ENCODE measurements at regions not wholly inside any gene's neighbourhood (a gene's known extent, or its start where the extent isn't known, plus 50 kb on each side); places are given as distances from the start of the nearest gene placed in this dataset.

DNA sequence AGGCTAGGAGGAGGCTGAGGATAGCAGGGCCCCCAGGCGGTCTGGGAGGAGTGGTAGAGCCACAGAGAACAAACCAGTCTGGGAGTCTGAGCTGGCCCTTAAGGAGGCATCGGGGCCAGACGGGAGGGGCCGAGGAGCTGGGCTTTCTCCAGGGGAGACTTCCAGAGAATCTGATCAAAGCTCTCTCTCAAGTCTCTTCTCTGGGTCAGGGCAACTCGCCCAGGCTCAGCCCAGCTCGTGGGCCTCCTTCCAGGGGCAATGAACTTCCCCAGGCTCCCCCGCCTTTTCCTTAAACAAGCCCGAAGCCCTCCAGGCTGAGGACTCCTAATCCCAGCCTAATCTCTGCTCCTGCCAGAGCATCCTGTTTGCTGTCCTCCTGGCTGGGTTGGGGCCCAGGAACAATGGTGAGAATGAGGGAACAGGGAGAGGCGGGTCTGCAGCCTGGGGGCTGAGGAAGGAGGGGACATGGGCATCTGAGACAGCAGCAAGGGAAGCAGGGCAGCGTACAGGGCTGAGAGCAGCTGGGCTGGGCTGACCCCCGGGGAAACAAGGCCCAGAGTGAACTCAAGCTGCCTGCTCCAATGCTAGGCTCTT lies 173.6 kb downstream of the ANKRD60 start:
- no peaks in the 10 kb centered on the region for H3K9me3 ChIP-seq (replicated peaks; ENCODE audit: low read length)
- no peak overlapping the region for H3K9ac ChIP-seq (ENCODE audit: low read depth, low read length)
- H3K4me3 ChIP-seq (ENCODE audit: low read length): no peak overlapping the region
- H3K4me2 ChIP-seq (ENCODE audit: low read length): no peak overlapping the region
- no peaks in the 10 kb centered on the region for H3K4me1 ChIP-seq (ENCODE audit: control insufficient read depth, insufficient read depth, low read length)
- peaks cover 26% of the 10 kb centered on the region for H3K27me3 ChIP-seq (ENCODE audit: control insufficient read depth, insufficient read depth, low read length)
- H3K36me3 ChIP-seq (ENCODE audit: insufficient read depth, low read length): no peaks in the 10 kb centered on the region

DNA sequence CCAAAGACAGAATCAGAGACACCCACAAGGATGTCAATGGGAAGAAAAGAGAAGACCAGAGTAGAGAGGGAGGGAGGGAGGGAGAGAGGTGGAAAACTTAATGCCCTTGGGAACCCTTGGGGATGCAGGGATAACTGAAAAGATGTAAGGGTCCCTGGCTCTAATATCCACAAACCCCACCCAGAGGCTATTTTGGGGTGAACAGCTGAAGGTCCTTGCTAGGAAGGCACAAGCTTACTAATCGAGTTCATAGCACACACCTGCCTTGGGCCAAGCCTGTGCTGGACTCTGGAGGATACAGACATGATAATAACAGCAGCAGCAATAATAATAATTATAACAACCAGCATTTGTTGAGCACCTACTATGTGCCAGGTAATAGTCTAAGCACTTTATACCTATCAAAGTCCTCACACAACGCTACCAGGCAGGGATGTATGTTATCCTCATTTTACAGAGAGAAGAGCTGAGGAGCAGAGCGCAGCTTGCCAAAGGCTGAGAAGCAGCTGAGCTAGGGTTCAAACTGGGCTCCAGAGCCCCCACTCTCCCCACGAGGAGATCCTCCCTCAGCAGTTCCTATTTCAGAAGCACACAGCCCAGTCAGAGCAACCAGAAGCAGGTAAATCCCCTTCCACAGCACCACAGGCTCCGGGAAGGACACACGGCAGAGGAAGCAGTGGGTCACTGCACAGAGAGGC lies 174.2 kb downstream of the ANKRD60 start:
- no peaks in the 10 kb centered on the region for H3K36me3 ChIP-seq (ENCODE audit: insufficient read depth, low read length)
- no peak overlapping the region for H3K4me3 ChIP-seq (ENCODE audit: low read length)
- H3K4me1 ChIP-seq (ENCODE audit: control insufficient read depth, insufficient read depth, low read length): no peaks in the 10 kb centered on the region
- H3K9me3 ChIP-seq (replicated peaks; ENCODE audit: low read length): no peaks in the 10 kb centered on the region
- no peak overlapping the region for H3K4me2 ChIP-seq (ENCODE audit: low read length)
- H3K27me3 ChIP-seq (ENCODE audit: control insufficient read depth, insufficient read depth, low read length): peaks cover 31% of the 10 kb centered on the region
- no peak overlapping the region for H3K9ac ChIP-seq (ENCODE audit: low read depth, low read length)

DNA sequence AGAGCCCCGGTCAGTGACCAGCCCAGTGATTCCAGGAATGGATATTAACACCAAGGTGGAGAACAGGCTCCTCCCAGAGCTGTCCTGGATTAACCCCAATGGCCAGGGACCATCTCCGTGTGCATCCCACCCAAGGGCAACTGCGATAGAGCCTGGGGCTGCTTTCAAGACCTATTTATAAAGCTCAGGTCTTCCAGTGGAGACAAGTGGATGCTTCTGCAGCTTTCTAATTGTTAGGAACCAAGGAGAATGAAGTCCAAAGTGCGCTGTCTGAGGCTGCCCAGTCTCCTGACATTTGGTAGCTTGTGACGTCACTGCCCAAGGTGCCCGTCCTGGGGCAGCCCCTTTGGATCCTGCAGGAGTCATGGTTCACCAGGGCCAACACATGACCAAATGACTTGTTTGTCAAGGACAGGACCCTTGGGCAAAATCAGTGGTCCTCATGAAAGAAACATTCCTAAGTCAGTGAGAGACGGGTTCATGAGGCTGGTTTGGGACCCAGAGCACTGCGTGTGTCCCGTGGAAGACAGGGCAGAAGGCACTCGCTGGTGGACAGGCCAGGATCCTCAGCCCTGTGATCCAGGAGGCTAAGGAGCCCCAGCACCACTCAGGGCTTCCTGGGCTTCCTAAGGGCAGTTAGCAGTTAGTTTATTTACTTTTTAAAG lies 174.9 kb downstream of the ANKRD60 start:
- Histone ChIP-seq H3K4me3 (ENCODE audit: low read length) (no peak overlapping the region), H3K4me1 (ENCODE audit: control insufficient read depth, insufficient read depth, low read length) (no peaks in the 10 kb centered on the region), H3K9me3 (replicated peaks; ENCODE audit: low read length) (no peaks in the 10 kb centered on the region), H3K9ac (ENCODE audit: low read depth, low read length) (no peak overlapping the region), H3K36me3 (ENCODE audit: insufficient read depth, low read length) (no peaks in the 10 kb centered on the region), H3K4me2 (ENCODE audit: low read length) (no peak overlapping the region), H3K27me3 (ENCODE audit: control insufficient read depth, insufficient read depth, low read length) (peaks cover 25% of the 10 kb centered on the region)

DNA sequence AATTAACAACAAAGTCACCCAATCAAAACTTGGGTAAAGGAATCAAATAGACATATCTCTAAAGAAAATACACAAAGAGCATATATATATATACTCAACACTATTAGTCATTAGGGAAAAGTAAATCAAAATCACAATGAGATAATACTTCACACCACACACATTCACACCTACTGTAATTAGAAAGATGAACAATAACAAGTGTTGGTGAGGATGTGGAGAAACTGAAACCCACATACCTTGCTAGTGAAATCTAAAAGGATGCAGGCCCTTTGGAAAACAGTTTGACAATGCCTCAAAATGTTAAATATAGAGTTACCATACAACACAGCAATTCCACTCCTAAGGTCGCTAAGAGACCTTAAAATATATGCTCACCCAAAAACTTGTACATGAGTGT lies 177.1 kb downstream of the ANKRD60 start:
- H3K9me3 ChIP-seq (replicated peaks; ENCODE audit: low read length): no peaks in the 10 kb centered on the region
- H3K4me2 ChIP-seq (ENCODE audit: low read length): no peak overlapping the region
- H3K4me3 ChIP-seq (ENCODE audit: low read length): no peak overlapping the region
- H3K4me1 ChIP-seq (ENCODE audit: control insufficient read depth, insufficient read depth, low read length): no peaks in the 10 kb centered on the region
- H3K27me3 ChIP-seq (ENCODE audit: control insufficient read depth, insufficient read depth, low read length): peaks cover 19% of the 10 kb centered on the region
- H3K36me3 ChIP-seq (ENCODE audit: insufficient read depth, low read length): no peaks in the 10 kb centered on the region
- no peak overlapping the region for H3K9ac ChIP-seq (ENCODE audit: low read depth, low read length)

DNA sequence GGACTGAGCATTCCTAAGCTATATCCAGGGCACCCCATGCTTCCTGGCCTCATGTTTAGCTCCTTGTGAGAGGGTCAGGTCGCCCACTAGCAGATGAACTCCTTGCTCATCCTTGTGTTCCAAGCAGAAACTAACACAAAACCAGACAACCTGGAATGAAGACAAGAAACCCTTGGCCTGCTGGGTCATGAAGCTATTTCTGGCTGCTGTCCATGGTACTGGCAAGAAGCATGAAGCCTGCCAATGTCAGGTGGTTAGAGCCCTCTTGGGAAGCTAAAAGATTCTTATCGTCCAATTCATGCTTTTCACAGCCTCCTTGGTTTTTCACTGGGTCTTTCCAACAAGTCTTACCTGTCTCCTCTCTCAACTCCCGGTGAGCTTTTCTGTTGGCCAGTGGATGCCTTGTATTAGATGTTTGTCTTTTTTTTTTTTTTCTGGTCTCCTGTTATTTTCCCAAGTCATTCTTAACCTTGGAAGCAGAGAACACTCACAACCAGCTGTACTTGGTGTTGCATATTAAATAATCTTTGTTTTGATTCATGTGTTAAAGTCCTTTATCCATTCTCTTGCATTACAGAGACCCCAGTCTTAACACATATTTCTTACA lies 180.3 kb downstream of the ANKRD60 start:
- Histone ChIP-seq H3K36me3 (ENCODE audit: insufficient read depth, low read length) (no peaks in the 10 kb centered on the region), H3K4me2 (ENCODE audit: low read length) (no peak overlapping the region), H3K4me1 (ENCODE audit: control insufficient read depth, insufficient read depth, low read length) (no peaks in the 10 kb centered on the region), H3K4me3 (ENCODE audit: low read length) (no peak overlapping the region), H3K27me3 (ENCODE audit: control insufficient read depth, insufficient read depth, low read length) (peaks cover 11% of the 10 kb centered on the region), H3K9me3 (replicated peaks; ENCODE audit: low read length) (no peaks in the 10 kb centered on the region), H3K9ac (ENCODE audit: low read depth, low read length) (no peak overlapping the region)

DNA sequence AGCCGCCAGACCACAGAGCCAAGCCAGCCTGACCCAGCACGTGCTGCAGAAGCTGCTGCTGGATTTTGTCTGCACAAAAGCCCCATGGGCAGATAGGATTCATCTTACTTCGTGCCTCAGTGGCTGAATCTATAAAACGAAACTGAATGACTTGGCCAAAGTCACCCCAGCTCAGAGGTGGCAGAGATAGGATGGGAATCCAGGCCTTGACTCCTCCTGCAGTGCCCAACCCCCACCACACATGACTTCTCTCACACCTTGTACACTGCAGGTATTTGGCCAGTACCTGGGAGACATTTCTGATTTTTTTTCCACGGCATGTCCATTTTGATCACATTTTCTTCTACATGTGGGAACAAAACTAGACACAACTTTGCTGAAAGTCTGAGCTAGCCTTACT lies 182.1 kb downstream of the ANKRD60 start:
- H3K4me3 ChIP-seq (ENCODE audit: low read length): no peak overlapping the region
- peaks cover 11% of the 10 kb centered on the region for H3K27me3 ChIP-seq (ENCODE audit: control insufficient read depth, insufficient read depth, low read length)

DNA sequence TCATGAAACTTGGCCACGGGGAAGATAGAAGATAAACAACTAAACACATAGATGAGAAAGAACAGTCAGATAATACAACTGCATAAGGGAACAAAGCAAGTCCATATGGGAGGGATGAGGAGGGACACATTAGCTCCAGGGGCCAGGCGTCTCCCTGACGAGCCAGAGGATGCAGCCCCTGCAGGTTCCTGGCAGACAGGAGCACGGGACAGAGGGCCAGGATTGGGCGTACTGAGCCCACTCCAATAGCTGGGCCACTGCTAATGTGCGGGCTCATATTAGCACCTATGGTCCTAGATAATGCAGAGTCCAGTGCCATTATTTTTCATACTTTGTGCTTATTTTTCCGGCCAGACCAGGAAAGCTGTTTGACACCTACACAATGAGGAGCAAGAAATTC lies 182.9 kb downstream of the ANKRD60 start:
- Histone ChIP-seq H3K4me3 (ENCODE audit: low read length) (no peak overlapping the region), H3K36me3 (ENCODE audit: insufficient read depth, low read length) (no peaks in the 10 kb centered on the region), H3K4me1 (ENCODE audit: control insufficient read depth, insufficient read depth, low read length) (no peaks in the 10 kb centered on the region), H3K4me2 (ENCODE audit: low read length) (no peak overlapping the region), H3K27me3 (ENCODE audit: control insufficient read depth, insufficient read depth, low read length) (peaks cover 16% of the 10 kb centered on the region), H3K9ac (ENCODE audit: low read depth, low read length) (no peak overlapping the region), H3K9me3 (replicated peaks; ENCODE audit: low read length) (no peaks in the 10 kb centered on the region)

More for the DNA sequence above, 182.1 kb downstream of the ANKRD60 start:
- no peaks in the 10 kb centered on the region for H3K36me3 ChIP-seq (ENCODE audit: insufficient read depth, low read length)
- H3K9me3 ChIP-seq (replicated peaks; ENCODE audit: low read length): no peaks in the 10 kb centered on the region
- H3K9ac ChIP-seq (ENCODE audit: low read depth, low read length): no peak overlapping the region
- H3K4me2 ChIP-seq (ENCODE audit: low read length): no peak overlapping the region
- no peaks in the 10 kb centered on the region for H3K4me1 ChIP-seq (ENCODE audit: control insufficient read depth, insufficient read depth, low read length)

DNA sequence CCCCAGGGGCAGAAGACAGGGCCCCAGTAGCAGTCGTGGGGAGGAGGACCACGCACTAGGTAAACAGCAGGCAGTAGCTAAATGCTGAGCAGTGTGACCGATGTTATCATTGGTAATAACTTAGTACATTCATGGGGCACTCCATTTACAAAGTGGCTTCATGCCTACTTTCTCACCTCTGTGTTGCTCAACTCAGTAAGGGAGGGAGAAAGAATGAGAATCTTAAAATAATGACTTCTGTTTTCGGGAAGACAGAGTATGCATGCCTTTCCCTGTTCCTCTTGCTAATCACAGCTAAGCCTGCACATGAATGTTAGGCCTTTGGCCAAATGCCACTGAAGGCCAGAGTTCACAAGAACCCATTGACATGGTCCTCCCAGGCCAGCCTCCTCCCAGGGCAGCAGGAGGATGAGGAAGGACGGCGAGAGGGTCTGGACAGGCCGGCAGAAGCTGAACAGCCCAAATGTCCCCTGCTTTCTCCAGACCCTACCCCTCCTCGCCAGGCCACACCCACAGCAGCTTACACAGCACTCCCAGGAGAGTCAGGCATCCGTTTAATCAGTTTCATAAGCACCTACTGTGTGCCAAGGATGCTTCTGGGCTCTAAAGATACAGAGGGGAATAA lies 183.4 kb downstream of the ANKRD60 start:
- Histone ChIP-seq H3K4me2 (ENCODE audit: low read length) (no peak overlapping the region), H3K4me3 (ENCODE audit: low read length) (no peak overlapping the region), H3K9me3 (replicated peaks; ENCODE audit: low read length) (no peaks in the 10 kb centered on the region), H3K9ac (ENCODE audit: low read depth, low read length) (no peak overlapping the region), H3K4me1 (ENCODE audit: control insufficient read depth, insufficient read depth, low read length) (no peaks in the 10 kb centered on the region), H3K36me3 (ENCODE audit: insufficient read depth, low read length) (no peaks in the 10 kb centered on the region), H3K27me3 (ENCODE audit: control insufficient read depth, insufficient read depth, low read length) (peaks cover 22% of the 10 kb centered on the region)

DNA sequence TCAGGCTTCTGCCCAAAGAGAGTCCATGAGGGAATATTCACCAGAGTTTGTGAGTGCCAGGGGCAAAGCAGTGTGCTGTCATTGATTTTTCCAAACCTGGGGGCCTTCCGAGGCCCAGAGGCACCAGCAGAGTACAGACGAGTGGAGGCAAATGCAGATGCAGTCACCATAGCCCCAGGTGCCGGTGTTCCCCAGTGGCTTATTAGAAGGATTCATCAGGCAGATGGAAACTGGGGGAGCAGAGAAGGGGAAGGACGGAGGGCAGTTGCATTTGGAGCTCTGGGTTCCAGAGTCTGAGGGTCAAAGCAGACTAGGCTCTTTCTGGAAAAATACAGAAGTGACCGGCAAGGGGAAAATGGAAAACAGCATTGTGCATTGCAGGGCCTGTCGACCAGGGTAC lies 184.2 kb downstream of the ANKRD60 start:
- Histone ChIP-seq H3K4me1 (ENCODE audit: control insufficient read depth, insufficient read depth, low read length) (no peaks in the 10 kb centered on the region), H3K4me3 (ENCODE audit: low read length) (no peak overlapping the region), H3K9me3 (replicated peaks; ENCODE audit: low read length) (no peaks in the 10 kb centered on the region), H3K27me3 (ENCODE audit: control insufficient read depth, insufficient read depth, low read length) (peaks cover 22% of the 10 kb centered on the region), H3K9ac (ENCODE audit: low read depth, low read length) (no peak overlapping the region), H3K36me3 (ENCODE audit: insufficient read depth, low read length) (no peaks in the 10 kb centered on the region), H3K4me2 (ENCODE audit: low read length) (no peak overlapping the region)

DNA sequence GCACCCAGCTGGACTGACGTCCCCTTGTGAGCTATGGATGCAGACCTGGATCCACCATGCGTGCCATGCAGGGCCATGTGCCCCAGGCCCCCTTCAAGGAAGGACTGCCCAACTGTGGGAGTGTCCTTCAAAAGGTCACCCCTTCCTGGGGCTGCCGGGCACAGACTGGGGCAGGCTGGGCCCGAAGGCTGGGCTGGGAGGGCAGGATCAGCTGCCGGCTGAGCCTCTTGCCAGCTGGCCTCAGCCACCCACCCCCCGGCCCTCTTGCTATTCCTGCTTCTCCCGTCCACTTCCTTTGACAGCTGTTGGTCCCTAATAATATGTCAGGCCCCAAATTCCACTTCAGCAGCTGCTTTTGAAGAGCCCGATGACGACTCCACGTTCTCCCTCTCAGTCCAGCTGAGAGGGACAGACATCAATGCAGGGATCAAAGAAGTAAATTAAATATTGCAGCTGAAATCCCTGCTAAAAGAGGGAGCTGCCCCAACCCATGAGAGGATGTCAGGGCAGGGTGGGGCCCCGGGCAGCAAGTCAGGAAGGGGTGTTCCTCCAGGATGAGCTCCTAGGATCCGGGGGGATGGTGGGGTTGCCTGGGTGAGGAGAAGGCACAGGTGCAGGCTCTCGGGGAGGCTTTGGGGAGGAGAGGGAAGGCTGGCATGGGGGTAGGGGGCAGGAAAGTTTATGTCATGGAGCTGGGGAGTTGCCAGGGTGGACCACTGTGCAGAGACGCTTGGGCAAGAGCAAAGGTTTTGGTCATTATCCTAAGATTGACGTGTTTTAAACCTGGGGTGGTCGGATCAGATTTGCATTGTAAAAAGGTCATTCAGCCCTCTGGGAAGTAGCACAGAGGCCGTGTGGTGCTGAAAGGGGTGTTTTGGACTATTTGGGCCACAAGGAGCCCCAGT lies 185.0 kb downstream of the ANKRD60 start:
- Histone ChIP-seq H3K27me3 (ENCODE audit: control insufficient read depth, insufficient read depth, low read length) (peaks cover 27% of the 10 kb centered on the region), H3K4me2 (ENCODE audit: low read length) (no peak overlapping the region), H3K36me3 (ENCODE audit: insufficient read depth, low read length) (no peaks in the 10 kb centered on the region), H3K4me1 (ENCODE audit: control insufficient read depth, insufficient read depth, low read length) (no peaks in the 10 kb centered on the region), H3K9me3 (replicated peaks; ENCODE audit: low read length) (no peaks in the 10 kb centered on the region), H3K4me3 (ENCODE audit: low read length) (no peak overlapping the region), H3K9ac (ENCODE audit: low read depth, low read length) (no peak overlapping the region)
